GM23338 (cell line): ENCODE measurements at regions not wholly inside any gene's neighbourhood (a gene's known extent, or its start where the extent isn't known, plus 50 kb on each side); places are given as distances from the start of the nearest gene placed in this dataset.

Source experiments
- ATAC-seq: fragments of 200-7000 bp; cut with Tn5 transposase; 3 replicates; pipeline ENCODE4 v1.9.1; 2020
- DNase-seq: peaks from one replicate; pipeline ENCODE4 v3.0.0-alpha.2; 2015; ENCODE audit warnings: low spot score
- H2AFZ ChIP-seq: fragments of 200-600 bp; sonication (generic); 2 replicates; pipeline ENCODE4 v1.8.0; 2016; ENCODE audit warnings: antibody characterized with exemption, mild to moderate bottlenecking, moderate library complexity
- H3F3A ChIP-seq: fragments of 200-600 bp; sonication (generic); replicated peaks from 2 replicates; pipeline ENCODE4 v1.8.0; 2017; ENCODE audit warnings: antibody characterized with exemption, mixed run types, low read depth
- H3K27ac ChIP-seq: fragments of 200-600 bp; sonication (generic); 2 replicates; pipeline ENCODE4 v1.6.1; 2016; ENCODE audit warnings: low read depth
- H3K27me3 ChIP-seq: fragments of 200-600 bp; sonication (generic); 2 replicates; pipeline ENCODE4 v1.8.0; 2016; ENCODE audit warnings: mild to moderate bottlenecking, mixed run types, moderate library complexity; ENCODE audit not compliant: insufficient read depth
- H3K36me3 ChIP-seq: fragments of 200-600 bp; sonication (generic); 2 replicates; pipeline ENCODE4 v1.8.0; 2016; ENCODE audit warnings: mild to moderate bottlenecking; ENCODE audit not compliant: insufficient read depth
- H3K4me1 ChIP-seq: fragments of 200-600 bp; sonication (generic); 2 replicates; pipeline ENCODE4 v1.8.0; 2016; ENCODE audit warnings: mild to moderate bottlenecking, moderate library complexity; ENCODE audit not compliant: insufficient read depth
- H3K4me2 ChIP-seq: fragments of 200-600 bp; sonication (generic); 2 replicates; pipeline ENCODE4 v1.7.1; 2017; ENCODE audit warnings: mixed run types
- H3K4me3 ChIP-seq: fragments of 200-600 bp; sonication (generic); 2 replicates; pipeline ENCODE4 v1.6.1; 2016; ENCODE audit warnings: mixed run types
- H3K79me2 ChIP-seq: fragments of 200-600 bp; sonication (generic); replicated peaks from 2 replicates; pipeline ENCODE4 v1.8.0; 2017; ENCODE audit warnings: mild to moderate bottlenecking; ENCODE audit not compliant: insufficient read depth
- H3K9me2 ChIP-seq: fragments of 200-600 bp; sonication (generic); 2 replicates; pipeline ENCODE4 v1.8.0; 2017; ENCODE audit not compliant: insufficient read depth
- H4K20me1 ChIP-seq: fragments of 200-600 bp; sonication (generic); replicated peaks from 2 replicates; pipeline ENCODE4 v1.8.0; 2017; ENCODE audit warnings: mild to moderate bottlenecking; ENCODE audit not compliant: insufficient read depth
- H3K27ac Mint-ChIP-seq: 2 replicates; pipeline ENCODE4 v1.8.0; 2020; ENCODE audit warnings: inconsistent platforms, mild to moderate bottlenecking, moderate library complexity, mixed read lengths
- H3K27me3 Mint-ChIP-seq: 3 replicates; pipeline ENCODE4 v1.8.0; 2022; ENCODE audit warnings: low read depth, mild to moderate bottlenecking, moderate library complexity, mixed read lengths, inconsistent platforms; ENCODE audit not compliant: insufficient read depth, poor library complexity
- H3K36me3 Mint-ChIP-seq: 3 replicates; pipeline ENCODE4 v1.8.0; 2021; ENCODE audit warnings: low read depth, mild to moderate bottlenecking, inconsistent platforms, moderate library complexity, mixed read lengths
- H3K4me1 Mint-ChIP-seq: 3 replicates; pipeline ENCODE4 v1.8.0; 2020; ENCODE audit warnings: mild to moderate bottlenecking, inconsistent platforms, mixed read lengths
- H3K4me3 Mint-ChIP-seq: 3 replicates; pipeline ENCODE4 v1.8.0; 2021; ENCODE audit warnings: moderate library complexity, mild to moderate bottlenecking, inconsistent platforms, mixed read lengths
- H3K9me3 Mint-ChIP-seq: 3 replicates; pipeline ENCODE4 v1.8.0; 2020; ENCODE audit warnings: moderate library complexity, mild to moderate bottlenecking, inconsistent platforms, mixed read lengths
- CREB1 ChIP-seq: fragments of 250-450 bp; sonication (Bioruptor Pico); IDR thresholded peaks from 2 replicates; pipeline ENCODE4 v1.5.0; 2020; ENCODE audit warnings: low read depth, mild to moderate bottlenecking, moderate library complexity
- EZH2 ChIP-seq: fragments of 200-600 bp; sonication (generic); IDR thresholded peaks from one replicate; pipeline ENCODE4 v1.8.0; 2017; ENCODE audit warnings: antibody characterized with exemption, mild to moderate bottlenecking, low read depth; ENCODE audit not compliant: unreplicated experiment
- EZH2phosphoT487 ChIP-seq: fragments of 200-600 bp; sonication (generic); IDR thresholded peaks from one replicate; pipeline ENCODE4 v1.8.1; 2018; ENCODE audit warnings: antibody characterized with exemption; ENCODE audit not compliant: unreplicated experiment
- JUNB ChIP-seq: IDR thresholded peaks from one replicate; pipeline ENCODE4 v1.6.1; 2016; ENCODE audit warnings: antibody characterized with exemption; ENCODE audit not compliant: unreplicated experiment
- POLR2AphosphoS5 ChIP-seq: IDR thresholded peaks from 2 replicates; pipeline ENCODE4 v1.6.1; 2016; ENCODE audit warnings: antibody characterized with exemption, low read depth
- REST ChIP-seq: IDR thresholded peaks from one replicate; pipeline ENCODE4 v1.6.1; 2018; ENCODE audit warnings: antibody characterized with exemption; ENCODE audit not compliant: unreplicated experiment
- STAT1 ChIP-seq: IDR thresholded peaks from one replicate; pipeline ENCODE4 v1.6.1; 2016; ENCODE audit warnings: antibody characterized with exemption; ENCODE audit not compliant: unreplicated experiment
- ZNF114 ChIP-seq: fragments of 250-450 bp; sonication (Bioruptor Pico); IDR thresholded peaks from 2 replicates; pipeline ENCODE4 v1.5.0; 2020; ENCODE audit warnings: mild to moderate bottlenecking, moderate library complexity
- ZNF331 ChIP-seq: fragments of 250-450 bp; sonication (Bioruptor Pico); IDR thresholded peaks from 2 replicates; pipeline ENCODE4 v1.5.0; 2020; ENCODE audit warnings: low read depth, mild to moderate bottlenecking, moderate library complexity
- ZNF462 ChIP-seq: fragments of 250-450 bp; sonication (Bioruptor Pico); IDR thresholded peaks from 2 replicates; pipeline ENCODE4 v1.5.0; 2020; ENCODE audit warnings: mild to moderate bottlenecking, moderate library complexity
- TF ChIP-seq, protein P1 (sequence below), 2 experiments: fragments of 200-600 bp in 1 of 2; sonication (generic) in 1 of 2; conservative IDR thresholded peaks; 2 replicates each; pipeline versions ENCODE4 v1.5.1 to v1.6.1; 2016 to 2017; ENCODE audit warnings: antibody characterized with exemption in 2 of 2, low read depth in 2 of 2, mild to moderate bottlenecking in 2 of 2, moderate library complexity in 1 of 2
- TF ChIP-seq, protein P2 (sequence below): IDR thresholded peaks from 2 replicates; pipeline ENCODE4 v1.6.1; 2016; ENCODE audit warnings: antibody characterized with exemption

- H3K36me3 Mint-ChIP-seq: peaks cover 6% of the 10 kb centered on the region; the same call in 1 of the 3 replicates
- H3K27ac ChIP-seq: no peak overlapping the region
- no peak overlapping the region for H3K27ac Mint-ChIP-seq
- H4K20me1 ChIP-seq: no peaks in the 10 kb centered on the region
- no peak overlapping the region for H3K4me2 ChIP-seq
- no peak overlapping the region for H3K4me3 ChIP-seq
- peaks cover 6% of the 10 kb centered on the region for H3K9me3 Mint-ChIP-seq
- no peak for ATAC-seq
- peaks cover 3% of the 10 kb centered on the region for H3K9me2 ChIP-seq
- DNase-seq: no peak
- H3K27me3 ChIP-seq: no peaks in the 10 kb centered on the region
- peaks cover 7% of the 10 kb centered on the region; the same call in 1 of the 2 replicates for H3K4me1 ChIP-seq
- TF ChIP-seq EZH2phosphoT487 (no peak), ZNF331 (CRISPR knock-in tag) (no peak), CREB1 (CRISPR knock-in tag) (no peak), JUNB (no peak), POLR2AphosphoS5 (no peak), EZH2 (no peak), ZNF462 (CRISPR knock-in tag) (no peak), STAT1 (no peak), REST (no peak), ZNF114 (no peak)
- TF ChIP-seq, protein P1, sequence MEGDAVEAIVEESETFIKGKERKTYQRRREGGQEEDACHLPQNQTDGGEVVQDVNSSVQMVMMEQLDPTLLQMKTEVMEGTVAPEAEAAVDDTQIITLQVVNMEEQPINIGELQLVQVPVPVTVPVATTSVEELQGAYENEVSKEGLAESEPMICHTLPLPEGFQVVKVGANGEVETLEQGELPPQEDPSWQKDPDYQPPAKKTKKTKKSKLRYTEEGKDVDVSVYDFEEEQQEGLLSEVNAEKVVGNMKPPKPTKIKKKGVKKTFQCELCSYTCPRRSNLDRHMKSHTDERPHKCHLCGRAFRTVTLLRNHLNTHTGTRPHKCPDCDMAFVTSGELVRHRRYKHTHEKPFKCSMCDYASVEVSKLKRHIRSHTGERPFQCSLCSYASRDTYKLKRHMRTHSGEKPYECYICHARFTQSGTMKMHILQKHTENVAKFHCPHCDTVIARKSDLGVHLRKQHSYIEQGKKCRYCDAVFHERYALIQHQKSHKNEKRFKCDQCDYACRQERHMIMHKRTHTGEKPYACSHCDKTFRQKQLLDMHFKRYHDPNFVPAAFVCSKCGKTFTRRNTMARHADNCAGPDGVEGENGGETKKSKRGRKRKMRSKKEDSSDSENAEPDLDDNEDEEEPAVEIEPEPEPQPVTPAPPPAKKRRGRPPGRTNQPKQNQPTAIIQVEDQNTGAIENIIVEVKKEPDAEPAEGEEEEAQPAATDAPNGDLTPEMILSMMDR (conservative IDR thresholded peaks at IDR 0.05; ENCODE audit: low read depth in 2 of 2): no peak
- TF ChIP-seq, protein P2, sequence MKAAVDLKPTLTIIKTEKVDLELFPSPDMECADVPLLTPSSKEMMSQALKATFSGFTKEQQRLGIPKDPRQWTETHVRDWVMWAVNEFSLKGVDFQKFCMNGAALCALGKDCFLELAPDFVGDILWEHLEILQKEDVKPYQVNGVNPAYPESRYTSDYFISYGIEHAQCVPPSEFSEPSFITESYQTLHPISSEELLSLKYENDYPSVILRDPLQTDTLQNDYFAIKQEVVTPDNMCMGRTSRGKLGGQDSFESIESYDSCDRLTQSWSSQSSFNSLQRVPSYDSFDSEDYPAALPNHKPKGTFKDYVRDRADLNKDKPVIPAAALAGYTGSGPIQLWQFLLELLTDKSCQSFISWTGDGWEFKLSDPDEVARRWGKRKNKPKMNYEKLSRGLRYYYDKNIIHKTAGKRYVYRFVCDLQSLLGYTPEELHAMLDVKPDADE: no peak
- no peaks in the 10 kb centered on the region for H3F3A ChIP-seq
- peaks cover 6% of the 10 kb centered on the region for H3K27me3 Mint-ChIP-seq
- H3K36me3 ChIP-seq: no peaks in the 10 kb centered on the region
- H2AFZ ChIP-seq: no peak overlapping the region
- H3K4me3 Mint-ChIP-seq: no peak overlapping the region
- H3K79me2 ChIP-seq: no peaks in the 10 kb centered on the region
- H3K4me1 Mint-ChIP-seq: peaks cover 13% of the 10 kb centered on the region
Measured at GRCh38 chr16:17775061-17775460, 304.3 kb upstream of the XYLT1 start.
